ENCODE measurements at regions not wholly inside any gene's neighbourhood (a gene's known extent, or its start where the extent isn't known, plus 50 kb on each side); places are given as distances from the start of the nearest gene placed in this dataset.

DNA sequence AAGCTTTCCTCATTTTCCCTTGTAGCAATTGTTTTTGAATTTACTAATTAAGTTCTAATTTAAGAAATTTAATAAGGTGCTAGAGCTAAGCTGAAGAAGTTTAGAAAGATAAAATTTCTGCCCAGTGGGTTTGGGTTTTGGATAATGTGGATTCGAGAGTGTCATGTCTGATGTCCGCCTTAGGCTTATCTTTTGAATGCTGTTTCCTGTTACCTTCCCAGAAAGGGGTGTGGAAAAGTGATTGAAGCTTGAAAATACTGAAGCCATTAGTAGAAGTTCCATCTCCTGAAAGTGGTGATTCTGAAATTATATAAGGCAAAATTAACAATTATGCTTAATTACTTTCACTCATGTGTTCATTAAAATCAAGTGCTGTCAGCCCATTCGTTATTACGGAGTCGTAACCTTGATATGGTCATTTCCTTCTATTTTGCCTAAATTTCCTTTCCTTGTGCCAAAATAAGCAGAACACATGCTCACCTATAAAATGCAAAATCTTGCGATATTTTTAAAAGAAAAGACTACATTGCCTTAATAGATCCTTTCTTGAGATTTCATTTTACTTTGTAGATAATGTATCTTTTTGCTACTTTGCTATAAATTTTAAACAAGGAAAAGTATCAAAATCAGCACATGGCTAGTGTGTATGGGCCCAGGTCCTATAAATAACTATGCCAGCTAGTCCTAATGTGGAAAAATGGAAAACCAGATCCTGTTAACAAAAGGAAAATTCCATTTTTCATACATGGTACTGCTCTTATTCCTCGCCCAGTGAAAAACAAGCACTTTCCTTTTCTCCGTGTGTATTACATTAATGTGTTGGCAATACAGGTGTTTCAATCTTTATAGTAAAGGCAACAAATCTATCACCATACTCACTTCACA, 97.3 kb downstream of the ICOS start:
- TF ChIP-seq CTCF (IDR thresholded peaks at IDR 0.05), result no peak
- no peak for TF ChIP-seq POLR2A (IDR thresholded peaks at IDR 0.05)
